ENCODE measurements at regions not wholly inside any gene's neighbourhood (a gene's known extent, or its start where the extent isn't known, plus 50 kb on each side); places are given as distances from the start of the nearest gene placed in this dataset.

- TF ChIP-seq CTCF (optimal IDR thresholded peaks at IDR 0.05 in 1 of 3, IDR thresholded peaks at IDR 0.05 in 1 of 3, conservative IDR thresholded peaks at IDR 0.05 in 1 of 3; ENCODE audit: extremely low read depth in 1 of 3, insufficient read depth in 2 of 3, low read length in 3 of 3) (no peak), EZH2 (IDR thresholded peaks at IDR 0.05; ENCODE audit: low read length) (no peak)
These were observed 546.9 kb downstream of the MIAT start for GRCh38 chr22:27204280-27204679.

Data from keratinocyte (primary cell).